ENCODE measurements at regions not wholly inside any gene's neighbourhood (a gene's known extent, or its start where the extent isn't known, plus 50 kb on each side); places are given as distances from the start of the nearest gene placed in this dataset.

GRCh38 chr9:26157411-26157810 lies 479.2 kb upstream of the TUSC1 start:
- no peak overlapping the region for H3K4me3 ChIP-seq (ENCODE audit: low read depth, low read length)
- no peaks in the 10 kb centered on the region for H3K79me2 ChIP-seq (ENCODE audit: control insufficient read depth, insufficient read depth, low read length, unreplicated experiment)
- no peaks in the 10 kb centered on the region for H3K4me1 ChIP-seq (ENCODE audit: control insufficient read depth, insufficient read depth, low read length, unreplicated experiment)
- H3K36me3 ChIP-seq (ENCODE audit: insufficient read depth, low read length), result no peaks in the 10 kb centered on the region
- no peaks in the 10 kb centered on the region for H3K27me3 ChIP-seq (ENCODE audit: insufficient read depth, low read length)
- H2AFZ ChIP-seq (ENCODE audit: low read length, unreplicated experiment), result no peak overlapping the region
- H3K27ac ChIP-seq (ENCODE audit: low read depth, low read length), result no peak overlapping the region

DNA sequence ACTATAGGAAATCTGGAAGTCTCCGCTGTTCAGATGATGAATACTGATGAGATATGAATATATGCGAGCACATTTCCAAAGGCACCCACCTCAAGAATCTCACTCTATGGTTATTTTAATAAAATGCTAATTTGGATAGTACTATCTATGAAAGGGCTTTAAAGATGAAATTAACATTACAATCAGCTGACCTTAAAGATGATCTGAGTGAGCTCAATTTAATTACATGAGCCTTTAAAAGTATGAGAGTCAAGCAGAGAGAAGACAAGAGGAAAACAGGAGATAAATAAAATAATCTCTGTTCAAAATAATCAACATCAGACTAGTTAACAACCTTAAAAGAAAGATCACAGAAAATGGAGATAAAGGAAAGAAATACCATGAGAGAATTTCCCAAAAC lies 474.1 kb upstream of the TUSC1 start:
- Histone ChIP-seq H3K4me3 (ENCODE audit: low read depth, low read length) (no peak overlapping the region), H3K36me3 (ENCODE audit: insufficient read depth, low read length) (no peaks in the 10 kb centered on the region), H3K79me2 (ENCODE audit: control insufficient read depth, insufficient read depth, low read length, unreplicated experiment) (no peaks in the 10 kb centered on the region), H2AFZ (ENCODE audit: low read length, unreplicated experiment) (no peak overlapping the region), H3K4me1 (ENCODE audit: control insufficient read depth, insufficient read depth, low read length, unreplicated experiment) (no peaks in the 10 kb centered on the region), H3K27ac (ENCODE audit: low read depth, low read length) (no peak overlapping the region), H3K27me3 (ENCODE audit: insufficient read depth, low read length) (no peaks in the 10 kb centered on the region)

- Histone ChIP-seq H3K27me3 (ENCODE audit: insufficient read depth, low read length) (no peaks in the 10 kb centered on the region), H2AFZ (ENCODE audit: low read length, unreplicated experiment) (no peak overlapping the region), H3K36me3 (ENCODE audit: insufficient read depth, low read length) (no peaks in the 10 kb centered on the region), H3K4me1 (ENCODE audit: control insufficient read depth, insufficient read depth, low read length, unreplicated experiment) (no peaks in the 10 kb centered on the region), H3K27ac (ENCODE audit: low read depth, low read length) (no peak overlapping the region), H3K4me3 (ENCODE audit: low read depth, low read length) (no peak overlapping the region), H3K79me2 (ENCODE audit: control insufficient read depth, insufficient read depth, low read length, unreplicated experiment) (no peaks in the 10 kb centered on the region)
Observed at GRCh38 chr9:26148128-26148527, 469.9 kb upstream of the TUSC1 start.

DNA sequence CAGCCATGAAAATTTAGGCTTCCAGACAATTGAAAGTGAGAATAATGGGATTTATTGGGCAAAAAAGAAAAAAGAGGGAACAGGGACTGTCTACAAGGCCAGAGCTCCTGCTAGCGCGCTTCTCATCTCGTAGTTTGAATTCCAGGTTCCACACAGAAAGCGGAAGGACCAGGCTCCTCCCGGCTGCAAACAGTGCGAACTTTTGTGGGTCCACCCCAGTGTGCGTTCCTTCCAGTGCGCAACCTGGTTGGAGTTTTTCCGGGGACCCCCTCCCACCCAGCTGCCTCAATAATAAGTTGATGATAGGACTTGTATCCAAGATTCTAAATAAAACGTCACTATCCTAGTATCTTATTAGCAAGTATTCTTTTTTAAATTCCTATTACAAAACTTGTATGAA lies 467.7 kb upstream of the TUSC1 start:
- no peak overlapping the region for H2AFZ ChIP-seq (ENCODE audit: low read length, unreplicated experiment)
- no peaks in the 10 kb centered on the region for H3K79me2 ChIP-seq (ENCODE audit: control insufficient read depth, insufficient read depth, low read length, unreplicated experiment)
- no peak overlapping the region for H3K27ac ChIP-seq (ENCODE audit: low read depth, low read length)
- H3K4me1 ChIP-seq (ENCODE audit: control insufficient read depth, insufficient read depth, low read length, unreplicated experiment), result no peaks in the 10 kb centered on the region
- H3K36me3 ChIP-seq (ENCODE audit: insufficient read depth, low read length), result no peaks in the 10 kb centered on the region
- no peak overlapping the region for H3K4me3 ChIP-seq (ENCODE audit: low read depth, low read length)
- no peaks in the 10 kb centered on the region for H3K27me3 ChIP-seq (ENCODE audit: insufficient read depth, low read length)

DNA sequence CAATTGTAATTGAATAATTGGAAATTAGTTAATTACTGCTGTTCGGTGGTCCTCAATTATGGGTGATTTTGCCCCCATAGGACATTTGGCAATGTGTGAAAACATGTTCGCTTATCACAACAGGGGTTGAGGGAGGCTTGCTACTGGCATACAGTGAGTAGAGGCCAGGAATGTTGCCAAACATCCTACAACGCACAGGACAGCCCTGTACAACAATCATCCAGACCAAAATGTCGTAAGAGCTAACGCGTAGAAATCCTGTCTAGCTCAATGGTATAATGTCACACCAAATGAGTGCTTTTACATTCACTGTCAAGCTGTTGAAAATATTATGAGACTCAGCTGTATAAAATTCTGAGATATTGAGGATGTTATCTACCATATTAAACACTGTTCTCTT lies 464.4 kb upstream of the TUSC1 start:
- Histone ChIP-seq H3K4me3 (ENCODE audit: low read depth, low read length) (no peak overlapping the region), H3K27ac (ENCODE audit: low read depth, low read length) (no peak overlapping the region), H3K79me2 (ENCODE audit: control insufficient read depth, insufficient read depth, low read length, unreplicated experiment) (no peaks in the 10 kb centered on the region), H3K27me3 (ENCODE audit: insufficient read depth, low read length) (no peaks in the 10 kb centered on the region), H2AFZ (ENCODE audit: low read length, unreplicated experiment) (no peak overlapping the region), H3K4me1 (ENCODE audit: control insufficient read depth, insufficient read depth, low read length, unreplicated experiment) (no peaks in the 10 kb centered on the region), H3K36me3 (ENCODE audit: insufficient read depth, low read length) (no peaks in the 10 kb centered on the region)

DNA sequence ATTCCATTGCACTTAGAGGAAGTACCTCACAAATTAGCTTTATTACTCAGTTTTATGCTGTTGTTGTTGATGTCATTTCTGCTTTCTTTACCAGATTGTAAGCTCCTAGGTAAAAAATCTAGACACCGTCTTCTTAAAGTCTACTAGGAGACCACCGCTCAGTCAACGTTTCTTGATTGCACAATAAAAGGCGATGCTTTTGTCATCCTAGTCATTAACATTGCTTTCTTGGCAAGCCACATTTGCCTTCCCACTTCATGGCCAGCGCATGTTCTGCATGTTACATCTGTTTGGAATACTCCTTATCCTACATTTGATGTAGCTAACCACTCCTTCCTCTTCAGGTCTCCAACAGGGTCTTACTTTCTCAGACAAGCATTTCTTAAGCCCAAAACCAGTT lies 464.0 kb upstream of the TUSC1 start:
- Histone ChIP-seq H3K79me2 (ENCODE audit: control insufficient read depth, insufficient read depth, low read length, unreplicated experiment) (no peaks in the 10 kb centered on the region), H2AFZ (ENCODE audit: low read length, unreplicated experiment) (no peak overlapping the region), H3K36me3 (ENCODE audit: insufficient read depth, low read length) (no peaks in the 10 kb centered on the region), H3K27ac (ENCODE audit: low read depth, low read length) (no peak overlapping the region), H3K27me3 (ENCODE audit: insufficient read depth, low read length) (no peaks in the 10 kb centered on the region), H3K4me3 (ENCODE audit: low read depth, low read length) (no peak overlapping the region), H3K4me1 (ENCODE audit: control insufficient read depth, insufficient read depth, low read length, unreplicated experiment) (no peaks in the 10 kb centered on the region)

GRCh38 chr9:26133537-26133936 lies 455.3 kb upstream of the TUSC1 start:
- no peak overlapping the region for H3K4me3 ChIP-seq (ENCODE audit: low read depth, low read length)
- H3K36me3 ChIP-seq (ENCODE audit: insufficient read depth, low read length), result no peaks in the 10 kb centered on the region
- no peaks in the 10 kb centered on the region for H3K27me3 ChIP-seq (ENCODE audit: insufficient read depth, low read length)
- H3K27ac ChIP-seq (ENCODE audit: low read depth, low read length), result no peak overlapping the region
- H3K4me1 ChIP-seq (ENCODE audit: control insufficient read depth, insufficient read depth, low read length, unreplicated experiment), result peaks cover 18% of the 10 kb centered on the region
- no peaks in the 10 kb centered on the region for H3K79me2 ChIP-seq (ENCODE audit: control insufficient read depth, insufficient read depth, low read length, unreplicated experiment)
- no peak overlapping the region for H2AFZ ChIP-seq (ENCODE audit: low read length, unreplicated experiment)

DNA sequence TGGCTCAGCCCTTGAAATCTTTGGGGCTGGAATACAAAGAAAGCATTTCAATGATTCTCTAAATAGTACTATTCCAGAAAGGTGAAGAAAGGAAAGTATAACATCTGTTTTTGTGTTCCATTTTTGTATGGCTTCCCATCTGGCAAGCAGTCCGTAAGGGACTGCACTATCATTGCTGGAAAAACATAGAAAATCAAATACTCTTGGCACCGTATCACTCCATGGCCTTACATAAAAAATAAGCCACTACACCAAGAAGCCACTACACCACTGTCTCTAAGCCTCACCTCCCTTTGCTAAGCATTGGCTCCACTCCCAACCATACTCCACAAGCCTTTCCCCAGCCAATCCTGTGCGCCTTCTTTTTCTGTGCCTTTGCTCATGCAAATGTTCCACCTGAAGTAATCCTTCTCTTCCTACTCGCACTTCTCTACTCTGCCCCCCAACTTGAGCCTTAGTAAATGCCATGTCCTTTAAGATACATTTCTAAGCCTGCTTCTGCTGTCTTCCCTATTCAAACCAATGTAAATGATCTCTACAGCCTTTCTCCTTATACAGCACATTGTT lies 454.6 kb upstream of the TUSC1 start:
- H2AFZ ChIP-seq (ENCODE audit: low read length, unreplicated experiment), result no peak overlapping the region
- no peak overlapping the region for H3K27ac ChIP-seq (ENCODE audit: low read depth, low read length)
- H3K4me3 ChIP-seq (ENCODE audit: low read depth, low read length), result no peak overlapping the region

DNA sequence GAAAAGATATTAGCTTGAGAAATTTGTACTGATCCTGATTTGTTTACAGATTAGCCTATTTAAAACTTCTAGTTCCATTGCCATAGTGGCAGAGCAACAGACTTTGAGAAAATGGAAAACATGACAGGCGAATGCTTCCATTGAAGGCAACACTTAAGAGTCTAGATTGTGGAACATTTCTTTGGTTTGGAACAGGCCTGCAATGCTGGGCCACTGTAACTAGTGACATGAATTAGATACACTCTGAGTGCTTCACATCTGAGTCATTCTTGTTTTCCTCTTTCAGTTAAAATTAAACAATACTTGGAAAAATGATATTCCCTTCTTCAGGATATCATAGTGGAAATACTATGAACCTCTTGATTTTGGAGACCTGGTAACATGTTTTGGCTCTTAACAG lies 453.6 kb upstream of the TUSC1 start:
- H3K4me1 ChIP-seq (ENCODE audit: control insufficient read depth, insufficient read depth, low read length, unreplicated experiment), result peaks cover 18% of the 10 kb centered on the region
- H3K4me3 ChIP-seq (ENCODE audit: low read depth, low read length), result no peak overlapping the region
- H2AFZ ChIP-seq (ENCODE audit: low read length, unreplicated experiment), result peak overlapping the region; percentile 68
- H3K36me3 ChIP-seq (ENCODE audit: insufficient read depth, low read length), result no peaks in the 10 kb centered on the region
- H3K27ac ChIP-seq (ENCODE audit: low read depth, low read length), result peak overlapping the region; percentile 43
- H3K79me2 ChIP-seq (ENCODE audit: control insufficient read depth, insufficient read depth, low read length, unreplicated experiment), result no peaks in the 10 kb centered on the region
- no peaks in the 10 kb centered on the region for H3K27me3 ChIP-seq (ENCODE audit: insufficient read depth, low read length)

More for the DNA sequence above, 454.6 kb upstream of the TUSC1 start:
- peaks cover 18% of the 10 kb centered on the region for H3K4me1 ChIP-seq (ENCODE audit: control insufficient read depth, insufficient read depth, low read length, unreplicated experiment)
- no peaks in the 10 kb centered on the region for H3K79me2 ChIP-seq (ENCODE audit: control insufficient read depth, insufficient read depth, low read length, unreplicated experiment)
- no peaks in the 10 kb centered on the region for H3K27me3 ChIP-seq (ENCODE audit: insufficient read depth, low read length)
- H3K36me3 ChIP-seq (ENCODE audit: insufficient read depth, low read length), result no peaks in the 10 kb centered on the region

DNA sequence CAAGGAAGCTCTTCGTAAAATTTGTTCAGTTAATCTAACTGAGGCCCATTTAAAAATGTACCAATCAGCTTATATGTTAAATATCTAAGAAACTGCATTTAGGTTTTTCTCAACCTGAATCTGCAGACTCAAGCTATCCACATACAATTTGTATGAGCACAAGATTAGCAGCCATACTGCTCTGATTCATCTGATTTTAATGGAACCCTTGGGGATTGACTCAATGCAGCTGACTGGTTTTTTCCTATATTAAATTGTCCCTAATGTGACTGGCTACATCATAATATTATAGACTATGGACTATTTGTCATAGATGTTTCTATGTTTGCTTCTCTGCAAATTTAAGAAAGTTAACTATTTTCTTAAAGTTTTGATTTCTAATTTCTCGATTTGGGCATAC lies 451.0 kb upstream of the TUSC1 start:
- Histone ChIP-seq H3K79me2 (ENCODE audit: control insufficient read depth, insufficient read depth, low read length, unreplicated experiment) (no peaks in the 10 kb centered on the region), H3K27me3 (ENCODE audit: insufficient read depth, low read length) (no peaks in the 10 kb centered on the region), H3K36me3 (ENCODE audit: insufficient read depth, low read length) (no peaks in the 10 kb centered on the region), H3K4me3 (ENCODE audit: low read depth, low read length) (no peak overlapping the region), H3K27ac (ENCODE audit: low read depth, low read length) (peak overlapping the region; percentile 73), H2AFZ (ENCODE audit: low read length, unreplicated experiment) (peak overlapping the region; percentile 73), H3K4me1 (ENCODE audit: control insufficient read depth, insufficient read depth, low read length, unreplicated experiment) (peaks cover 18% of the 10 kb centered on the region)

GRCh38 chr9:26125693-26126092 lies 447.4 kb upstream of the TUSC1 start:
- Histone ChIP-seq H3K27ac (ENCODE audit: low read depth, low read length) (no peak overlapping the region), H2AFZ (ENCODE audit: low read length, unreplicated experiment) (no peak overlapping the region), H3K27me3 (ENCODE audit: insufficient read depth, low read length) (no peaks in the 10 kb centered on the region), H3K79me2 (ENCODE audit: control insufficient read depth, insufficient read depth, low read length, unreplicated experiment) (no peaks in the 10 kb centered on the region), H3K36me3 (ENCODE audit: insufficient read depth, low read length) (no peaks in the 10 kb centered on the region), H3K4me1 (ENCODE audit: control insufficient read depth, insufficient read depth, low read length, unreplicated experiment) (peaks cover 11% of the 10 kb centered on the region), H3K4me3 (ENCODE audit: low read depth, low read length) (no peak overlapping the region)

Data from ACC112 (cell line).